GM19468 (cell line): ENCODE measurements at regions not wholly inside any gene's neighbourhood (a gene's known extent, or its start where the extent isn't known, plus 50 kb on each side); places are given as distances from the start of the nearest gene placed in this dataset.

Experiments
- ATAC-seq: cut with Tn5 transposase; IDR thresholded peaks from one replicate; pipeline ENCODE4 v1.9.1; 2021; ENCODE audit warnings: mild to moderate bottlenecking, moderate library complexity, moderate number of reproducible peaks; ENCODE audit not compliant: unreplicated experiment; ENCODE audit errors: extremely low read depth

DNA sequence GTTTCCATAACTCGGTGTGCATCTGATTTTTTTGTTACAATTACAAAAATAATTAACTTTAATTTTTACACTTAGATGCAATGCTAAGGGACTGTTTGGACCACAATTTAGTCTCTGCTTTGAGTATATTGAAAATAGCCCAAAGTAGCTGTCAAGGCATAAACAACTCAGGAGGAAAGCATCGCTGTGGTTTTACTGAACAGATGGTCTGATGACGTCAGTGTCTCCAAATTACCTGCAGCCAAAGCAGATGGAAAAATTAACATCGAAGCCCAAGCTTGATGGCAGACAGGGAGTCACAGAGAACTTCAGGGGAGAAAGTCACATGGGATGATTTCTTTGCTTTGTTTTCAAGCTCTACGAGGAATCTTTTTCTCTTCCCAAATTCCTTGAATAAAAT is 83.1 kb upstream of the PLCL2 start:
- ATAC-seq = no peak

DNA sequence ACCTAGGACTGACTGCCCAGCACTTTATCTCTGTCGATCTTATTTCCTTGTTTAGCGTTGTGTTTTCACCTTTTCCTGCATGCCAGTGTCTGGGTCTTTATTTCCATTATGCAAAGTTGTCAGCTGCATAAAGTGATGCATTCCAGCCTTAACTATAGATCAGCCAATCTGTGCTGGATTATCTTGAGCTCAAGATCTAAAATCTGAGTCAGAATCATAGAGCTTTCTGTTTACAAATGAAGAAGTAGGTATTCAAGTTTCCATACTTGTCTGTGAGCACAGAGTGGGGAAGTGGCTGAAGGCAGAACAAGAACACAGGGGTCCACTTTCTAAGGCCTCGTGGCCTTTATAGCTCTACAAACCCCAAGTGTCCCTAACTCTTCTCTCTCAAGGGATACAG is 82.4 kb upstream of the PLCL2 start:
- ATAC-seq = no peak

DNA sequence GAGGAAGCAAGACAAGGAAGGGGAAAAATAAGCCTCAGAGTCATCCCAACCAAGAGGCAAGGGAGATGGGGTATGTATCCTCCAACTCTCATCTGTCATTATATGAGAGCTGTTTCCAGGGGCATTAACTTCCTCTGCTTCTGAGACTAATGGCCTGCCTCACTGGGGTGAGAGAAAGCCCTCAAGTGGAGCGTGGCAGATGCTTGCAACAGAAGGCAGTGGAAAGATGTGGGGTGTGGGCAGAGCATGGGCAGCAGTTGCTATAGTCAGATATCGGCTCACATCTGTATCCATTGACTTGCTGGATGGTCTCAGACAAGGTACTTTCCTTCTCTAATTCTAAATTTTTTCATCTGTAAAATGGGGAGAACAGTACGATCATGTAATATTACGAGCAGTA is 81.7 kb upstream of the PLCL2 start:
- no peak for ATAC-seq

DNA sequence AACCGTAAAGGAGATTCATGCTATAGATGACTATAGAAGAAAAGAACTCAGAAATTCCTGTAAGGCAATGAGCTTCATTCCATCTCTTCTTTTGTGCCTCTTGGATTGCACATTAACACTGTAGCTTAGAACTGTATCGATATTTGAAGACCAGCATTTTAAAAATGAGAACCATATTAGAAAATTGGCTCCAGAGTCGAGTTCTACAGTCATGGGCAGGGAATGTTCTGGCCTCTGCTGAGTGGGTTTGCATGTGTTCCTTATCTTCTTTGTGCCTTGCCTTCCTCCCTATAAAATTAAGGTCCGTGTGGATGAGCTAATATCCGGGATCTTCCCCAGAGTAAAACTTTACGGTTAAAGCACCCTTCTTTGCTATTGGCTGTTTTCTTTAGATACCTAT is 77.4 kb upstream of the PLCL2 start:
- ATAC-seq = no peak

DNA sequence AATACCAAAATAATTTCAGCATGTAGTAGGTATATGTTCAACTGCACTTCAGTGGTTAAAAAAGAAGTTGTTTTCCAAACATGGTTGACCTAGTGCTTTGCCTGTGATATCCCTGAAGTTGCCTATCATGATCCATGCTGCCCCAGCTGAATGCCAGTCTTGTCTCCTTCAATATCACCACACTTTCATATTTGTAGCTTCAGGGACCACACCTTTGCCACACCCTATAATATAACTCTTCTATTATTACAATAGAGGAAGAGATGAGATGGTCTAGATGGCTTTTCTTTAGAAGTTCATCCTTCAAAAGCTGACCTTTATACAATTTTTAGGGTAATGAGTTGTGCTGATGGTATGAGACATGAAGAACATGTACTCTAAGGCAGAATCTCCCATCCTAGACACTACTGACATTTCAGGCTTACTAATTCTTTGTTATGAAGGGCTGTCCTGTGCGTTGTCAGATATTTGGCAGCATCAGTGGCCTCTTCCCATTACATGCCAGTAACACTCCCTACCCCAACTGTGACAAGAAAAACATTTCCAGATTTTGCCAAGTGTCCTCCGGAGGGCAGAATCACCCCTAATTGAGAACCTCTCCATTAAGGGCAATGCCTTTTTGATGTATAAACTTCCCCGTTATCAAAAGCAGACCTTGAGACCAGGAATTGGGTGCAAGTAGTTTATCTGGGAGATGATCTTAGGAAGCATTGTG is 76.2 kb upstream of the PLCL2 start:
- no peak for ATAC-seq

DNA sequence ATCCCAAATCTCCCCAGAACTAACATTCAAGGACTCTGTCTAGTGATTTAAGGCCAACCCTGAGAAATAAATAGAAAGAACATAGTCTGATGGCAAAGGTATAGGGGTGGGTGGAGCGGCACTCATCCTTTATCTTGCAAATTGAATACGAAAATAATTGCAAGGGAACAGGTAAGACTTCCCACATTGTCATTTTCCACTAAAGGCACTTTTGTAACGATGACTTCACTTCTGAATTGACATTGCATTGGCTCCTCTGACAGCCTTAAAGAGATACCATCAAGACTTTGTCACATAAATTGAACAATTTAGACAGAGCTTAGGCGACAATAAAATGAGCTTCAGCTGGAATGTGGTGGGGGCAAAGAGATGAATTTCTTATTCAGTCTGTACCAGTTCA is 75.3 kb upstream of the PLCL2 start:
- no peak for ATAC-seq

DNA sequence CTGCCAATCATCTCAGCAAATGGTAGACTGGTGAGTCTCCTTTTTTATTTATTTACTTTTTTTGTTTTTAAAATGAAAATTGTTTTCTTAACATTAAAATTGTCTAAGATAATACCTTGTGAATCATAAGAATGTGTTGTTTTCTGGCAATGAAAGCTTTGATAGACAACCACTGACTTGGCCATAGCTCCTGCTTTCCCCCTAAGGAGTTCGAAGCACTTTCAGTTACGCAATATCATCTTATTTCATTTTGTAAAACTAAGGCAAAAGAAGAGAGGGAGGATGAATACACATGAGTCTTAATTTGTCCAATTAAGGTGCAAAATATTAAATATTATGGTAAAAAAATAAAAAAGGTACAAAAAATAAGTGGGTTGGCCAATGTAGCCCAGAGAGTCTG is 74.8 kb upstream of the PLCL2 start:
- ATAC-seq = no peak

DNA sequence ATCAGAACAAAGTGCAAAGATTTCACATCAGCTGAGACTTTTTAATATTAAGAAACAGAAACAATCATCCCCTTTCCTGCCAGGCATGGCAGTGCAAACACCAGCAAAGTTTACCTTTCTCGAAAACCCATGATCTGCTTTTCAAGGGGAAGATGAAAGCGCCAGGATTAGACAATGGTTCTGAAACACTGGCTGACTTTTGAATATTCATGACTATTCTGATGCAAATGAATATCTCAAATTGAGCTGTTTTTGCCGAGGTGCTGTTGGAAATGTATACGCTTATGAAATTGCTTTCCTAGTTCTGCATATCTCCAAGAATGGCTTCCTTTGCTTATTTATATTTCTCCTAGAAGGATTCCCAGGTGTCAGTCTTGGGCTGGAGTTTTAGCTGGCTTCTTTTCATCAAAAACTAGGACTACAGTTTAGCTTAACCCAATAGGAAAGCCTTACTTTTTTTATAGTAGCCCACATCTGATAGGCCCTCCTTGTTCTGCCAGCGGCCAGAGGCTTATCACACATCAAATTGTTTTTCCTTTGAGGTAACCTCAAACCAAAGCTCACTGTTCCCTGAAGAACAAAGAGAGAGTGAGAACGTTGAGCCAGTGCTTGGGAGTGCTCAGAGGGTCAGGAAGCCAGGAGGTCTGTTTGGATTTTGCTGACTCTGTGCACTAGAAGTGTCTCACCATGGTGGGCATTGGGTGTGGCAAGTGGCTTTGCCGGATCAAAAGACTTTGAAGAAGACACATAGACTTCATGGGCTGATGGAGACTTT is 74.0 kb upstream of the PLCL2 start:
- ATAC-seq = no peak

DNA sequence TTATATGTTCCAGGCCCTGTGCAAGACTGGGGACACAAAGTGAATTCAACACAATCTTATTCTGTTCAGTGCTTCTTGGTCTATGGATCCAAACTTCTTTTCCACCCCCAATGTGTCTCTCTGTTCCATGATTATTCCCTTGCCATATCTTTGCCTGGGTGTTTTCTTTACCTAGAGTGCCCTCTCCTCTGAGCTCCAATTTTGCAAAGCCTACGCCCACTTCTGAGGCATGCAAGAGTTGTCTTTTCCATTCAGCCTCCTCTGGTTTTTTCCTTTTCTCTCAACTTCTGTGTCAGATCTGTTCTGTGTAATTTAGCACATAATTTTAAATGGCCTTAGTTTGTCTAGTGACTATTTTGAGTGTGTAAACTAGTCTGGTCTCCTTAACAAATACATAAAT is 72.8 kb upstream of the PLCL2 start:
- ATAC-seq = no peak

DNA sequence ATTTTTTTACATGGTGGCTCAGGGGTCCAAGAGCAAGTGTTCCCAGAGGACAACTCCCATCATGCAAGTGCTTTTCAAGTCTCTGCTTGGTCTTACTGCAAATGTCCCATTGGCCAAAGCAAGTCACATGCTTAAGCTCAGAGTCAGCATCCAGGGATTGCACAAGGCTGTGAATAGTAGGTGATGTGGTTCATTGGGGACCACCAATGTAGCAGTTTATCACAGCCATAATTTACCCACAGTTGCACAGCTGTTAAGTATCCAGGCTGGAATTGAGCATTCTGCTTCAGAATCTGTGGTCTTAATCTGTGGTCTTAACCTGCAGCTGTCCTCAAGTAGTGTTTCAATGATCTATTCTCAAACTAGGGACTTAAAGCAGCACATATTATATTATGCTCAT is 71.4 kb upstream of the PLCL2 start:
- ATAC-seq = no peak

DNA sequence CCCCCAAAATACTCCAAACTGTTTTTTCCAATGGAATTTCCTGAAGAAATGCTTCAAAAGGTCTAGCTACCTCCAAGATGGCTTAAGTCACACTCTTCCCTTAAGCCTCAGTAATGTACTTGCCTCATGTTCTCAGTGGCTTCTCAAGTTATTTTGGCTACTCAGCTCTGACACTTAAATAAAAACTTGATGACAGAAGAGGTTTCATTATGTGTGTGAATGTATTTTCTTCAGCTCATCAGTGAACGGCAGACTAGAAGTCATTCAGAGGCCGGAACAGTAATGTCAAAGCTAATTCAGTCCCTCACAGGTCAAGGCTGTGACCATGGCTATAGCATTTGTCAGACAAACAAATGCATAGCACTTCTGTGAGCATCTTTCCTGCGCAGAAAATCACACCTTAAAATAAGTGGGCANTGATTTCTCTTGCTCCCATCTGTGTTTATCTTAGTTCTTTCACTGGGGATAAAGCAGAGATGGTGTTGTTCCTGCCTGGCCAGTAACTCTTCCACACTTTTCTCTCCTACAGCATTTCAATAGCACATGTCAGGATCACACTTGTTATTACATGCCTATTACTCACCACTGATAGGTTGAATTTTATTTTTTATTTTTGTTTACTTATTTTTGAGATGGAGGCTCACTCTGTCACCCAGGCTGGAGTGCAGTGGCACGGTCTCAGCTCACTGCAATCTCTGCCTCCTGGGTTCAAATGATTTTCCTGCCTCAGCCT is 68.5 kb upstream of the PLCL2 start:
- no peak for ATAC-seq

DNA sequence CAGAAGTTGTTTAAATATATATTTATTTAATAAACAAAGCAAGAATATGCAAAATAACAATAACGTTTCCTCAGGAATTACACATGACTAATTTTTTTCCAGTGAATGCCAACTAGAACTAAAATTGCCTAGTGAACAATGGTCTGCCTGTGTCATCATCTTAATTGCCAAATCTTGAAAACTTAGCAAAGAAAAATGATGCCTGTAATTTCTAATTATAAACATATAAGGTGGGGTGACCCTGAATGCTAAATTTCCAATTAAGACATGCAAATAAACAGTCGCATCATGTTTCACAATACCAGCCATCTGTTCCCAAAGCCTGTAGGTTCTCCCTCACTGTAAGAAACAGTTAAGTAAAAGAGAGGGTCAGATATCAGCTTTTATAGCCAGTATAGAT is 67.6 kb upstream of the PLCL2 start:
- ATAC-seq = no peak

DNA sequence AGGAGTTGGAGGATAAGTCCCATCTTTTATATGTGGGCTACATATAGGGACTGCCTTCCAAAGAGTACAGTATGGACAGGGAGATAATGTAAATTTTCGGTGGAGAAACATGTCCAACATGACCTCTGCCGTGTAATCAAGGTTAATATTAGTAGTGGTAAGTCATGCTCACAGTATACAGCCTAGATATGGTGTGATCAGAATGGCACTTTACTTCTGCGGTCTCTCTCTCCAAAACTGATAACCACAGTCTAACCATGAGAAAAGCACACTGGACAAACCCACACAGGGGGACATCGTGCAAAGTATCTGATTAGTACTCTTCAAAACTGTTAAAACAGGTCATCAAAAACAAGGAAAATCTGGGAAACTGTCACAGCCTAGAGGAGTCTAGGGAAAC is 66.6 kb upstream of the PLCL2 start:
- no peak for ATAC-seq

DNA sequence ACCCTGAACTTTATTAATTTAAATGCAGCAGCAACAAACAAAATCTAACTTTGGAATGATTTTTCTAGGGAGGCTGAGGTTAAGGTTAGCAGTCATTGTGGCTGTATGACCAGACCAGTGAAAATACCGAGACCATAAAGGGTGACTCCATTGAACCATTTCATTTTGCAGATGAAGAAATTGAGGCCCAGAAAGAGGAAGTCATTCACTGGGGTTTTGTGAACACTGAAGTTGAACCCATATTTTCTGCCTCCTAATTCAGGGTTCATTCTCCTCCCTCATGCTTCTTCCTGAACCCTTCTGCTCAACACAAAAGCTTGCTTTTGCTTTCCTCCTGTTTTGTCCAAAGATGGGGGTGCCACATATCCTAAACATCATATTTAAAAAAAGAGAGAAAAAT is 65.8 kb upstream of the PLCL2 start:
- no peak for ATAC-seq

DNA sequence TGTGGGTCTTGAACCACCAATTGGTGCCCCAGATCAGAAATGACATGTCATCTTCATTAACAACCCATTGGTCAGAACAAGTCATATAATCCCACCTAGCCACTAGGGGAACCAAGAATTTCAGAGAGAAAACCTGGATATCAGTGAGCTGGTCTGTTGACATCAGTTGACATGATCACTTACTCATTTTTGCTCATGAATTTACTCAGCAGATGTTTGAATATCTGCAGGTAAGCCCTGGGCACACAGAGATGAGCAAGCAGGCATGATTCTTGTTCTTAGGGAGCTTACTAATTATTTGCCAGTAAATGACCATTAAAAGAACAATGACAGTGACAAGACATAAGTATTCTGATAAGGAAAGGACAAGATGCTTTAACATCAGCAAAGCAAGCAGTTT is 64.3 kb upstream of the PLCL2 start:
- no peak for ATAC-seq

DNA sequence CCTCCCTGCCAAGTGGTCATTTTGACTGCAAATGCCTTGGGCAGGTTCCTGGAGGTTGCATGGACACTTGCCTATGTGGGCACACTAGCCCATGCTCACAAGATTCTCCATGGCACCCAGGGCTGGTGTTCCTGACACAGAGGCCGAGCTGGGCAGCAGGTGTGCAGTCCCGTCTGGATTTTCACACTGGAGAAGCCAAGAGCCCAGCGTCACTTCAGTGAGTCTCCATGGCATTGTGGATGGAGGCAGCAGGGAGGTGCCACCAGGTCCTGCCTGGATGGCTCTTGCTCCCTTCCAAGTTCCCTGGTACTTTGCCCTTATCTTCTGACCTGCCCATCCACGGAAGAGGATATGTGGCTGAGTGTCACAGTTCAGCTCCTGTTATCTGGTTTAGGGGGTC is 63.7 kb upstream of the PLCL2 start:
- ATAC-seq = no peak

DNA sequence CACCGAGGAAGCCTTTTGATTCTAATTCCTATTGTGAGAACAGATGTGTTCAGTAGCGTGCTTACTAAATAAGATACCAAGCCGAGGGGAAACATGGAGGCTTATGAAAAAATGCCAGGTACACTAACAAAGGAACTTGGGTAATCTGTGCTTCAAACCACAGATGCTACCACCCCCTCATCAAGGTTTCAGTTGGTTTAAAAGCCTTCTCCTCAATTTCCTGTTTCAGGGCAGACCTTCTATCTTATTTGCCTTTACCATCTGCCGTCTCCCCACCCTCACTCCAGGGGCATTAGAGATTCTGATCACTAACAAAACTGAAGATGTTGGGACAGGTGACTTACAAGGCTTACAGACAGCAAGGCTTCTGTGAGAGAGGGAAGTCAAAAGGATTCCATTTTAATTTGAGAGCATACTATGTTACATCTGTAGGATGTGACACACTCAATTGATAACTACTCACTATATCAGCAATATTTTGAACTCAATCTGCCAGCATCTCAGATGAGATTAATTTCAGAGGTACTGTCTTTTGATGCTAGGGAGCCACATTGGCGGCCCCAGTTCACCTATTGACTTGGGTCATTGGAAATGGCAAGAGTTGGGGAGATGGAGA is 60.6 kb upstream of the PLCL2 start:
- ATAC-seq = peak; percentile 73

DNA sequence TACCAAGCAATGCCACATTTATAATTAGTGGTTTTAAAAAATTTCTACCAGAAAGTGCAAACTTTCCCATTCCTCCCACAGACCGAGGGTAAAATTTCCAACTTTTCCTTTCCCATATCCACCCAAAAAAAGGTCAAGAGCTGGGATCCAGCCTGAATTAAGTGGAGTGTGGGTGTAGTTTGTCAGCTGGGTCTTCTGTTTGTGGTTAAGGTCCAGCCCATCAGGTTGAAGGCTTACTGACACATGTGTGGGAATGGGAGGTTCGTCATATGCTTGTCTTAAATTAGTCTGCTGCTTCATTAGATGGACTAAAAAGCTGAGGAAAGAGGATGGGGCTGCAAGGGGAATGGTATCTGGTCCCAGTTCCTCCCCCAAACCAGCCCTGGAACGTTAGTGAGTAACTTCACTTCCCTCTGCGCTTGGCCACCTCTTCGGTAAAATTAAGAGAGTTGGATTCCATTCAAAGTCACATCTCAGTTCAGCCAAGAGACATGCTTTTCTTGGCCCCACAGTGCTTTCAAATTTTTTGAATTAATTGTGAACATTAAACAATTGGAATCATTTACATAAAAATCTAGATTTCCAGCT is 59.0 kb upstream of the PLCL2 start:
- ATAC-seq = no peak

DNA sequence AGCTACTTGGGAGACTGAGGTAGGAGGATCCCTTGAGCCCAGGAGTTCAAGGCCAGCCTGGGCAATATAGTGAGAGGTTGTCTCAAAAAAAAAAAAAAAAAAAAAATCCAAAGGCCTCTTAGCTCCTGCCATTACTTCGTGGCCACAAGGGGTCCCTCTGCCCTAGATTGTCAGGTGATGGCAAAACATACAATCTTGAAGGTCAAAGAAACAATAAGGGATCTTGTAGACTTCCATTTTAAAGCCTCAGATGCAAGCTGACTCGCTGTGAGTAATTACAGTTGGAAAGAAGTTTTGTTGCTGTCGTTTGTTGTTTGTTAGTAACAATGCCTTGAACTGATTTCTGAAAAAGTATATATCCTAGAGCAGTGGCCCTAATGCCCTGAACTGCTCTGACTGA is 55.9 kb upstream of the PLCL2 start:
- no peak for ATAC-seq

DNA sequence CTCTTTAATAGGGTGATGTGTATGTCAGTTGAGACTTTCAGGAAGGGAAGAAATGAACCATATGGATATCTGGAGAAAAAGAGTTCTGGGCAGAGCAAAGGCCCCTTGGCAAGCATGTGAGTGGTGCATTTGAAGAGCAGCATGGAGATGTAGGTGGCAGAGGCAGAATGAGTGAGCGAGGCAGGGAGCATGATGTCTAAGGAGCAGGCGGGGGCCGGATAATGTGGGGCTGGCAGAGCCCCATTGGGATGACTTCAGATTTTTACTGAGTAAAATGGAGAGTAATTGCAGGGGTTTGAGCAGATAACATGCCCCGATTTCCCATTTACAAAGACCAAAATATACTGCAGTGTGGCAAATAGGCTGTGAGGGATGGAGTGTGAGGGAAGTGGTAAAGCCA is 52.9 kb upstream of the PLCL2 start:
- no peak for ATAC-seq

DNA sequence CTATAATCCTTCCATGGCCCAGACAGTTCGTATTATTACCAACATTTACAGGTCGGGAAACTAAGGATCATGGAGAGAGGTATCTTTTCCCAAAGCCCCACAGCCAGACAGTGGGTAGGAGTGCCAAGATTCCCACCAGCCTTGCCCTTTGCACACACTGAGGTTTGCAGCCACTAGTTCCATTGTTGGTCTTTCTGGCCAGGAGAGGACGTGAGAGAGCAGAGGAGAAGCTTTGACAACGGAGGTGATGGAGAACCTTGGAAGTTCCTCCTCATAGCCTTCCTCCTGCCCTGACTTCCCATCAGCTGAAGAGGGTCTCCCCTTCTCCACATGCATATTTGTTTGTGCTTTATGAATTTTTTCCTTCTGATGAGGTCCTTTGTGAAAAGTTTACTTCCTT is 50.5 kb upstream of the PLCL2 start:
- no peak for ATAC-seq
